ENCODE measurements at regions not wholly inside any gene's neighbourhood (a gene's known extent, or its start where the extent isn't known, plus 50 kb on each side); places are given as distances from the start of the nearest gene placed in this dataset.

DNA sequence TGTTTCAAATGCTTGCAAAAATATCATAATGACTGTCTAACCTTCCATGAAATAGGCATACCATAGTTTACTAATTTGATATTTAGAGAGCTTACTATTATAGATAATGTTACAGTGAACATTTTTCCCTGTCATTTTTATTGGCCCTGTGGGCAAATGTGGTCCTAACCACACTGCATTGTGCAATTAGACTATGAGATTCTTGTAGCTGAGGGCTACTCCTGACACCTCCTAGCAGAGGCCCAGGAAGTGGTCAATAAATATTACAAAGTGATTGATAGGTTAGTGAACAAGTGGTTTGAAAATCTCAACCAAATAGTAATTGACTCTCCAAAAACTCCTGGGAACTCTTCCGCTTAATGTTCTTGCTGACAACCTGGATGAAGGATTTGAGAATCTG lies 160.5 kb upstream of the KCNG1 start:
- ATAC-seq, result no peak
- H3K36me3 ChIP-seq (ENCODE audit: low read depth, low read length), result no peaks in the 10 kb centered on the region
- no peaks in the 10 kb centered on the region for H3K9me3 ChIP-seq (ENCODE audit: low read length)
- no TSS peak for BruUV-seq (replicated peaks)
- H3K27me3 ChIP-seq (ENCODE audit: low read length), result peaks cover 45% of the 10 kb centered on the region
- H4K20me1 ChIP-seq (ENCODE audit: low read length), result no peaks in the 10 kb centered on the region
- no peaks in the 10 kb centered on the region for H3K79me2 ChIP-seq (ENCODE audit: low read length)
- DNase-seq, result peak; percentile 42
- H3K9ac ChIP-seq (ENCODE audit: low read length), result no peak overlapping the region
- H3F3A ChIP-seq (ENCODE audit: low read length, unreplicated experiment), result no peaks in the 10 kb centered on the region
- TF ChIP-seq, protein P1, sequence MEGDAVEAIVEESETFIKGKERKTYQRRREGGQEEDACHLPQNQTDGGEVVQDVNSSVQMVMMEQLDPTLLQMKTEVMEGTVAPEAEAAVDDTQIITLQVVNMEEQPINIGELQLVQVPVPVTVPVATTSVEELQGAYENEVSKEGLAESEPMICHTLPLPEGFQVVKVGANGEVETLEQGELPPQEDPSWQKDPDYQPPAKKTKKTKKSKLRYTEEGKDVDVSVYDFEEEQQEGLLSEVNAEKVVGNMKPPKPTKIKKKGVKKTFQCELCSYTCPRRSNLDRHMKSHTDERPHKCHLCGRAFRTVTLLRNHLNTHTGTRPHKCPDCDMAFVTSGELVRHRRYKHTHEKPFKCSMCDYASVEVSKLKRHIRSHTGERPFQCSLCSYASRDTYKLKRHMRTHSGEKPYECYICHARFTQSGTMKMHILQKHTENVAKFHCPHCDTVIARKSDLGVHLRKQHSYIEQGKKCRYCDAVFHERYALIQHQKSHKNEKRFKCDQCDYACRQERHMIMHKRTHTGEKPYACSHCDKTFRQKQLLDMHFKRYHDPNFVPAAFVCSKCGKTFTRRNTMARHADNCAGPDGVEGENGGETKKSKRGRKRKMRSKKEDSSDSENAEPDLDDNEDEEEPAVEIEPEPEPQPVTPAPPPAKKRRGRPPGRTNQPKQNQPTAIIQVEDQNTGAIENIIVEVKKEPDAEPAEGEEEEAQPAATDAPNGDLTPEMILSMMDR (conservative IDR thresholded peaks at IDR 0.05; ENCODE audit: low read depth, low read length), result no peak
- no peak for TF ChIP-seq EZH2phosphoT487 (IDR thresholded peaks at IDR 0.05; ENCODE audit: borderline replicate concordance, low read length)
- TF ChIP-seq EZH2 (IDR thresholded peaks at IDR 0.05; ENCODE audit: low read length, unreplicated experiment), result no peak
- no peaks in the 10 kb centered on the region for H3K9me2 ChIP-seq (replicated peaks; ENCODE audit: low read length)
- intact Hi-C loops (cut with micrococcal nuclease), result no loop called here
- H2AFZ ChIP-seq (ENCODE audit: low read length), result no peak overlapping the region
- H3K4me2 ChIP-seq (ENCODE audit: low read length), result no peak overlapping the region
- no peak overlapping the region for H3K27ac ChIP-seq (ENCODE audit: low read length)
- ChIA-PET CTCF (no interaction called here), POLR2A (ENCODE audit: unreplicated experiment) (no interaction called here)
- no peak overlapping the region for H3K4me3 ChIP-seq (ENCODE audit: low read length)
- H3K4me1 ChIP-seq (ENCODE audit: insufficient read depth, low read length), result no peaks in the 10 kb centered on the region

DNA sequence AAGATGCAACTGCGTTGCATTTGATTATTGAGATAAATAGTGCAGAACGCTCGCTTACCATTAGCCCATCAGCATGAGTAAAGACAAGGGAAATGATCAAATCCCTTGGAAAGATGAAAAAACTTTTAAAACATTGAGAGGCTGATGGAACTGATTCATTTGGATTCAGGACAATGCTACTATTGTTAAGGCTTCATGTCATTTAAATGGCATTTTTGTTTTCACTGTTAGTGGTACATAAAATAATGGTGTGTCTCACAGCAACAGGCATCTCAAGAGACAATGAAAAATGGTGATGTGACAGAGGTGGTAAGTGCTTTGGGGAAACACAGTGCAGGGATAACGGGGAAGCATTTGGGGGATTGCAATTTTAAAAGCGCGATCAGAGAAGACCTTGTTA lies 159.7 kb upstream of the KCNG1 start:
- Histone ChIP-seq H3K4me2 (ENCODE audit: low read length) (no peak overlapping the region), H4K20me1 (ENCODE audit: low read length) (no peaks in the 10 kb centered on the region), H3K27ac (ENCODE audit: low read length) (no peak overlapping the region), H3K9ac (ENCODE audit: low read length) (no peak overlapping the region), H3K79me2 (ENCODE audit: low read length) (no peaks in the 10 kb centered on the region), H2AFZ (ENCODE audit: low read length) (no peak overlapping the region), H3F3A (ENCODE audit: low read length, unreplicated experiment) (no peaks in the 10 kb centered on the region), H3K9me2 (replicated peaks; ENCODE audit: low read length) (no peaks in the 10 kb centered on the region), H3K27me3 (ENCODE audit: low read length) (peaks cover 46% of the 10 kb centered on the region), H3K4me3 (ENCODE audit: low read length) (no peak overlapping the region), H3K4me1 (ENCODE audit: insufficient read depth, low read length) (no peaks in the 10 kb centered on the region), H3K9me3 (ENCODE audit: low read length) (no peaks in the 10 kb centered on the region), H3K36me3 (ENCODE audit: low read depth, low read length) (no peaks in the 10 kb centered on the region)
- ATAC-seq, result no peak
- intact Hi-C loops (cut with micrococcal nuclease), result no loop called here
- POLR2A ChIA-PET (ENCODE audit: unreplicated experiment), result no interaction called here
- BruUV-seq (replicated peaks), result no TSS peak
- TF ChIP-seq, protein P1 (conservative IDR thresholded peaks at IDR 0.05; ENCODE audit: low read depth, low read length), result no peak
- TF ChIP-seq EZH2phosphoT487 (IDR thresholded peaks at IDR 0.05; ENCODE audit: borderline replicate concordance, low read length) (no peak), EZH2 (IDR thresholded peaks at IDR 0.05; ENCODE audit: low read length, unreplicated experiment) (no peak)
- DNase-seq, result no peak
- CTCF ChIA-PET, result no interaction called here

DNA sequence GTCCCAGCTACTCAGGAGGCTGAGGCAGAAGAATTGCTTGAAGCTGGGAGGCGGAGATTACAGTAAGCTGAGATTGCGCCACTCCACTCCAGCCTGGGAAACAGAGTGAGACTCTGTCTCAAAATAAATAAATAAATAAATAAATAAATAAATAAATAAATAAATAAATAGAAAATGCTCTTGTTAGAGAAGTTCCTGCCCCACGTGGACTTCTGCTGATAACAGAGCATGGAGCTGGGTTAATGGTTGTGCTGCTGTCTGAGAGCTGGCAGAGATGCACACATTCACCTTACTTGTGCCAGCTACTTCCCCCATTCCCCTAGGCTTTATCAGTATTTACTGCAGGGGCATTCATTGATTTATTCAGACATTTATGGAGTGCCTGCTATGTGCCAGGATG lies 155.2 kb upstream of the KCNG1 start:
- TF ChIP-seq, protein P1 (conservative IDR thresholded peaks at IDR 0.05; ENCODE audit: low read depth, low read length), result no peak
- TF ChIP-seq EZH2 (IDR thresholded peaks at IDR 0.05; ENCODE audit: low read length, unreplicated experiment), result no peak
- TF ChIP-seq EZH2phosphoT487 (IDR thresholded peaks at IDR 0.05; ENCODE audit: borderline replicate concordance, low read length), result no peak
- Histone ChIP-seq H3K27me3 (ENCODE audit: low read length) (peaks cover 46% of the 10 kb centered on the region), H4K20me1 (ENCODE audit: low read length) (no peaks in the 10 kb centered on the region), H3K36me3 (ENCODE audit: low read depth, low read length) (no peaks in the 10 kb centered on the region), H2AFZ (ENCODE audit: low read length) (no peak overlapping the region), H3K9ac (ENCODE audit: low read length) (no peak overlapping the region), H3K9me2 (replicated peaks; ENCODE audit: low read length) (no peaks in the 10 kb centered on the region), H3F3A (ENCODE audit: low read length, unreplicated experiment) (no peaks in the 10 kb centered on the region), H3K27ac (ENCODE audit: low read length) (no peak overlapping the region), H3K4me2 (ENCODE audit: low read length) (no peak overlapping the region), H3K9me3 (ENCODE audit: low read length) (no peaks in the 10 kb centered on the region), H3K79me2 (ENCODE audit: low read length) (no peaks in the 10 kb centered on the region), H3K4me1 (ENCODE audit: insufficient read depth, low read length) (no peaks in the 10 kb centered on the region), H3K4me3 (ENCODE audit: low read length) (no peak overlapping the region)
- ChIA-PET CTCF (no interaction called here), POLR2A (ENCODE audit: unreplicated experiment) (no interaction called here)
- ATAC-seq, result no peak
- intact Hi-C loops (cut with micrococcal nuclease), result no loop called here
- no TSS peak for BruUV-seq (replicated peaks)
- no peak for DNase-seq

Measured in PC-3 (cell line).